Erythroblast (primary cell): ENCODE measurements at regions not wholly inside any gene's neighbourhood (a gene's known extent, or its start where the extent isn't known, plus 50 kb on each side); places are given as distances from the start of the nearest gene placed in this dataset.

Source experiments
- DNase-seq, 2 experiments: peaks; one replicate each; lab custom pipeline; 2025; lab: John Stamatoyannopoulos, UW
- GATA1 ChIP-seq: IDR thresholded peaks from 2 replicates; pipeline ENCODE4 v1.6.1; 2011; ENCODE audit warnings: low read depth, mild to moderate bottlenecking, control low read depth, low read length, moderate library complexity
- POLR2A ChIP-seq: IDR thresholded peaks from 2 replicates; pipeline ENCODE4 v1.6.1; 2011; ENCODE audit warnings: mild to moderate bottlenecking, low read length

DNA sequence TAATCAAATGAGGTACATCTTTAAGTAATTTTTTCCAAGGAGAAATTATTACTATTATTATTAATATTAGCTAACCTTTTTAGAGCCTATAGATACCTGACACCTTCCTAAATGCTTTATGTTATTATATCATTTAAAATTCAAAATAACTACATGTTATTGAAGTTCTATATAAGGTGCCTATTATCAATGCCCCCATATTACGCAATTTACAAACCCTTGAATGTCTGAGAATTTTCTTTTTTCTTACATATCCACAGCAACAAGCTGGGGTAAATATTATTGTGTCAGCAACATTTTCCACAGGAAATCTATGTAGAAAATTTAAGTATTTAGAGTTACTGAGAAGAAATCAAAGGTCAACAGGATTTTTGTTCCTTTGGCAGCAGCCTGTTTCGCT lies 327.3 kb downstream of the NXPE2 start:
- no peak for DNase-seq
- TF ChIP-seq GATA1 (no peak), POLR2A (no peak)

DNA sequence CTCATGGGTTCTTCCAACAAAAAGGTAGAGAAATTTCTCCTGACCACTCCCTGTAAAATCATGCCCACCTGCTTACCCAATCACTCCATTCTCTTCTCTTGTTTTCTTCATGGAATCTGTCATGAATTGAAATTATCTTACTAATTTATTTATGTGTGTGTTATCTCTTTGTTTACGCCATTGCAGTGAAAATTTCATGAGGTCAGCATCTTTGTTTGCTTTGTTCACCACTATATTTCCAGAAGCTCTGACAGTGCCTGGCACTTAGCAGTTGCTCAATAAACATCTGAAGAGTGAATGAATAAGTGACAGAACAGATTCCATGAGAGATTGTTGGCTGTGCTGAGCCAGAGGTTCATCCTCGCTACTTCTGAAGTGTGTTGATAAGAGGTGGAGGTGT lies 329.5 kb downstream of the NXPE2 start:
- no peak for DNase-seq
- no peak for TF ChIP-seq POLR2A
- TF ChIP-seq GATA1 = no peak

DNA sequence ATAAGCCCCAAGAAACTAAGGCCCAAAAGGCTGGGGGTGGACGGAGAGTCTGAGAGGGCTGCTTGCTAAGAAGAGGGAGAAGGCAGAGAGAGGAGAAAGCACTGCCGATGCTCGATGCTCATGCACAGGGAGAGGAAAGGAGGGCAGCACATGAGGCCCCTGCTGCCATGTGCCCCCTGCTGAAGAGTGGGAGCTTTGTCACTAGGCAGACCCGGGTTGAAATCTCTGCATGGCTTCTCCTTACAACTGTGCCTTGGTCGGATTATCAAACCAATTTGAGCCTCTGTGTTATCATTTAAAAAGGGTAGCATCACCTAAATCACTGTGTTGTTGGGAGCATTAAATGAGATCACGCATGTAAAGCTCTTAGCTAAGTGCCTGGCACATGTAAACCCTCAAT lies 330.5 kb downstream of the NXPE2 start:
- TF ChIP-seq POLR2A (no peak), GATA1 (no peak)
- DNase-seq = no peak

DNA sequence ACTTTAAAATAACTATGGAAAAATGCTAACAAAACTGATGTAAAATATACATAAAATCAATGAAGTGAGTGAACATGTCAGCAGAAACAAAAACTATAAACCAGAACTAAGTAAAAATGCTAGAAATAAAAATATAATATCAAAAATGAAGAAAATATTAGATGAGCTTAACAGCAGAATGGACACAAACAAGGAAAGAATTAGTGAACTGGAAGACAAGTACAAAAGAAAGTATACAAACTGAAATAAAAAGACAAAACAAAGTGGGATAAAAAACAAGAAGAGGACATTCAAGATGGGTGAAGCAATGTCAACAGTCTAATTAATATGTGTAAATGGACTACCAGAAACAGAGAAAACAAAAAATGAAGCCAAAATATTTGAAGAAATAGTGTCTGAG lies 339.2 kb downstream of the NXPE2 start:
- DNase-seq = no peak
- TF ChIP-seq POLR2A = no peak
- TF ChIP-seq GATA1 = no peak

DNA sequence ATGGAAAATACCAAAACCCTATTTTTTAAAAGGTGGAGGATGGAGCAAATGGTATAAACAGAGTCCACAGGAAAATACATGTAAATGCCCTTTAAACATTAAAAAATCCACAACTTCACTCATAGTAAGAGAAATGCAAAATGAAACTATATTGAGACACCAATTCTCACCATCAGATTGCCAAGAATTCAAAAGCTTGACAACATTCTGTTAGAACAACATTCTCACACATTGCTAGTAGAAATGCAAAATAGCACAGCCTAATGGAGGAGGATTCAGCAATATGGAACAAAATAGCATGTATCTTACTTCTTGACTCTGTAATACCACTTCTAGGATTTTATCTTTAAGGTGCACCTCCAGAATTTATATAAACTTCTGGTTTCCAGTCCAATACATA lies 351.8 kb downstream of the NXPE2 start:
- TF ChIP-seq GATA1 (no peak), POLR2A (no peak)
- no peak for DNase-seq

DNA sequence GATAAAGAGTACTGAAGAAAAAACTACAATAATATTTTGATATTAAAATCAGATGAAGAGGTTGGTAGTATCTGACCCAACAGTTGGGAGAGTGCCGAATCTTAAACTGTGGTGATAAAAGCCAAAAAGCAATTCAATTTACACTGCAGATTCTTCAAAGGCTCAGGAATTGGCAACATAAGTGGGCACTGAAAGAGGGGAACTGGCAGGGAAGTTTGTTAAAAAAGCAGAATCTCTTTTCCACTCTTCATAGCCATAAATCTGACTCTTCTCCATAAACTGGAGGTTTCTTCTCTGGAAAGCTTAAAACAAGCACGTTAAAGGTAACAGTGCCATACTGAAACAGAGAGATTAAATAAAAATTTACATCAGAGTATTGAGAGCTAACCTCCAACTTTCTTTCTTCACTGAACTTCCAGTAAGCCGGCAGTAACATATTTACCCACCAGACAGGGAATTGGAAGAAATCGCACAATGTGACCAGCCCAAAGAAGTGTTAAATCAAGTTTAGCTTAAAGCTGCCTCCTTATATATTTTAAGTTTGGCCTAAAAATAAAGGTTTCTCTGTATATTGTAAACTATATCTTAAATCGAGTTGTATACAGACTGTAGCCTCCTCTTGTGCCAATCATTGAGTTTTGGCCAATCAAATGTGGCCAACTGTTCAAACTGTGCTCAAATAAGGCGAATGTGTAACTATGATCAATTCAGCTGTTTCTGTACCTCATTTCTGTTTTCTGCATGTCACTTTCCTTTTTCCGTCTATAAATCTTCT lies 358.3 kb downstream of the NXPE2 start:
- no peak for DNase-seq
- TF ChIP-seq POLR2A (no peak), GATA1 (no peak)

DNA sequence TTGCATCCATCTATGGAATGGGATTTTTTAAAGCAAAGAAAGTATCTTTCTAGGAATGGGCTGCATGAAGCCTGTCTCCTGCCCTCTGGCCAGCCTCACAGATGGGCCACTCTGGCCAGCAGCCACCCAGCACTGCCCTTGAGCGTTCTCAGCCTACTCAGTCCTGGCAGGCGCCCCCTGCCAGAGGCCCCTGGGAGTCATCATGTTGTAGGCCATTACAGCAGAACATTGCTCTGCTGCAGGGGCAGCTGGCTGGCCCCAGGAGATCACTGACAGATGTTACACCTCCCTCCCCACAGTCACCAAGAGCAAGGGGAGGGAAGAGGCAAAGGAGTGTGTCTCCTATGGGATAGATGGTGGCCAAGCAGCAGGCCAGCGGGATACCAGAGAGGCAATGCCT lies 363.7 kb downstream of the NXPE2 start:
- no peak for DNase-seq
- TF ChIP-seq GATA1 = no peak
- no peak for TF ChIP-seq POLR2A

DNA sequence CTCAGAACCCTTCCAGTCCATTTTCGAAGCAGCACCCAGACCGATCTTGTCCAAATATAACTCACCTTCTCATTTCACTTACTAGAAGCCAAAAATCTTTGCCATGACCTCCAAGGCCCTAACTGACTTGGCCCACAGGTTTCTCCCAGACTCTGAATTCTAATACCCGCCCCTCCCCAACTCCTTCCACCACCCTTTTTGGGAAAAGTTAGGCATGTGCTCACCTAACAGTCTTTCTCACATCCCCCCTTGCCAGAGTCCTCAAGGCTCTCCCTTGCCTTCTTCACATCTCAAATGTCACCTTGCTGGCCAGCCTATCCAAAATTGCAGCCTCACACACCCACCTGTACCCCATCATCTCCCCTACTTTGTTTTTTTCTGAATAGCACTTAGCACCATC lies 369.3 kb downstream of the NXPE2 start:
- no peak for DNase-seq
- TF ChIP-seq GATA1 (no peak), POLR2A (no peak)

DNA sequence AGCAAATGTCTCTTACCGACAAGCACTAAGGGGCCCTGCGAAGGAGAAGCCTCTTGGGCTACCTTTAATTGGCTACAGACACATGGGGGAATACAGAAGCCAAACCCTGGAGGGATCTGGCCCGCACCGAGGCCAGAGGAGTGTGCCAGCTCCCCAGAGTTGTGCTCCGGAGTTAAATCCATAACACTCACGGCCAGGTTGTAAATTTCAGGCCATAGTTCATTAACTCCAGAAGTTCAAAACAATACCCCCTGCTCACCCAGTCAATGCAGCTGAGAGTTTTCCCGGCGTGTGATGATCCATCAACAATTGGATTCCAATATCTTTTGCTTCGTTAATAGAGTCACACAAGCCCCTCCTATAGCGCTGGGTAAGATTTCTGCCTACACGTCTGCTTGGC lies 371.5 kb downstream of the NXPE2 start:
- TF ChIP-seq GATA1 (no peak), POLR2A (no peak)
- DNase-seq = no peak

DNA sequence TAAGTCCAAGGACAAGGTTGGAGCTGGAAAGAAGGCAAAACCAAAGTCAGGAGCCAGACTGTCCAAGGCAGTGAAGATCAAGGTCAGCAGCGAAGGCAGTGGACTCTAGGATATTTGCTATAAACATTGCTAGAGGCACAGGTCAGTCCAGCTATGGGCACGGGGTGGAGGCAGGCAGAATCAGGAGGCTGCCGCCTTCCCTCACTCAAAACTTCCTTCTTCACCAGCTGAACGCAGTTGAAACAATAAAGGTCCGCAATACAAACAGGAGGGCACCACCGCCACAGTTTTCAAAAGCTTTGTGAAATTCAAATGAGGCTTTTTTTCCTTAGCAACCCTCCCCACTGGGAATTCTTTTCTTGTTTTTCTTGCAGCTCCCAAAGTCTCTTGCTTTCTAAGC lies 372.4 kb downstream of the NXPE2 start:
- no peak for DNase-seq
- no peak for TF ChIP-seq POLR2A
- TF ChIP-seq GATA1 = no peak

DNA sequence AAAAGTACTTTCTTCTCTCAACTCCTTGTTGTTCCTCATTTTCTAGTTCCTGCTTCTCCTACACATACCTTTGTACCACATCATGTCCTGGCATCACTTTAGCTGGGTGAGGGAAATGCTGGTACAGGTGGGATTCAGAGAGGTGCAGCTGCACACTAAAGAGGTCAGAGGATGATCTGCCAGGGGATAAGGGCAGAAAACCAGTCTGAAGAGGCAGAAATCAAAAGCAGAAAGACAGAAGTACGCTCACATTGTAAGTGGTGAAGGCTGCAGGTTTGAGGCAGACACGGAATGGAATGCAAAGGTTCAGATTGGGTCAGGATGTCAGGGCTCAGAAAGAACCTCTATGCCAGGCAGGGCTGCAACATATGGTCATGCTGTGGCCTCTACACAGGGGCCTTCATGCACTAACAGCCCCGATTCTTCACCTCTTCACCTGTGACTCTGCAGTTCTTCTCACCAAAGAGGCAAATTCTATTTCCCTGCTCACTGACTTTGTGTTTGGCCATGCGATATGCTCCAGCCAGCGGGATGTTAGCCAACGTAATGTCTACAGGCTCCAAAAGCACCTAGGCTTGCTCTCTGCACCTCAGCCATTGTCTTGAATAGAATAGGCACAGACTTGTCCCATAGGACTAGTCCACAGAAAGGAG lies 373.7 kb downstream of the NXPE2 start:
- no peak for DNase-seq
- TF ChIP-seq POLR2A (no peak), GATA1 (no peak)

DNA sequence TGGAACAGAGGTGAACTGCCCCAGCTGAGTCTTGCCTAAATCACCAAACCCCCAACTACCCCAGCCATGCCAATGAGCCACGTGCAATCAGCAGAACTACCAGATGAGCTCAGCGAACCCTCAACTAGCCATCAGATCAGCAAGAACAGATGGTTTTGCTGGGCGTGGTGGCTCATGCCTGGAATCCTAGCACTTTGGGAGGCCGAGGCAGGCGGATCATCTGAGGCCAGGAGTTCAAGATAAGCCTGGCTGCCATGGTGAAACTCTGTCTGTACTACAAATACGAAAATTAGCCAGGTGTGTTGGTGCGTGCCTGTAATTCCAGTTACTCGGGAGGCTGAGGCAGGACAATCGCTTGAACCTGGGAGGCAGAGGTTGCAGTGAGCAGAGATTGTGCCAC lies 374.3 kb downstream of the NXPE2 start:
- TF ChIP-seq POLR2A (no peak), GATA1 (no peak)
- no peak for DNase-seq

DNA sequence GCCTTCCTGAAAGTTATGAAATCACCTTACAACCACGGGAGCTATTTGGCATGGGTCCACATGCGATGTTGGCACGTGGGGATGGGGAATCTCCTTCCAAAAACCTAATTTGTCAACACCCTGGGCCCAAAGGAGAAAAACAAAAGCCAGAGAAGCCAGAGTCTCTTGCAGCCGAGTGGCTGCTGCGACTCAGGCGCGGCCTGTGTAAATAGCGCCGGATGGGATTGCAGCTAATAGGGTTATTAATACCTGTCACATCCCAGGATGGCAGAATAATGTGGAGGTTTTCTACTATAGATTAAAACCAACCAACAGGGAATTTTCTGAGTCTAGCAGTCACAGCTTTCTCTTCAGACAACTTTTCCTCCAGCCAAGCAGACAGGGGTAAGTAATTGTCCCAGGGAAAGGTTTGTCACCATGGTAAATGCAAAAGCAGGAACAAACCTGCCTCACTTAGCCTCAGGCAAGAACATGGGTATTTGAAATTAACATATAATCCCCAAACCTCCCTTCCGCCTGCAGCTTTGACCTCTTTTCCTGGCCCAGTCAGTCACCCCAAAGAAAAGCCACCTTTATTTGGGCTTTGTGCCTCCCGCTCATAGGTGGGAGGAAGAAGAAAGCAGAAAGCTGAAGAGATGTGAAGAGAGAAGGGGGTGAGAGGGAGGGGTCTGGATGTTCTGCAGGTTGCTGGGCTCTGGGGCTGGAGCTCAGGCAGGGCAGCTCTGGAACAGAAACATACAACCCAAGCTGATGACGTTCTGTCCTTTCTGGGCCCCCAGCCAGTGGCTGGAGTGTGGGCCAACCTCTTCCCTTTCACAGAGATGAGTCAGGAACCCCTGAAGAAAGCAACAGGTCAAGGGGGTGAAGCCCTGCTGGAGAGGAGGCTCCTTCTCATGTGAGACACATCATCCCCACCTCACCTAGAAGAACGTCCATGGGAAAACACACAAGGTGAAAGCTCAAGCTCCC lies 376.5 kb downstream of the NXPE2 start:
- no peak for DNase-seq
- TF ChIP-seq GATA1 = no peak
- TF ChIP-seq POLR2A = no peak

DNA sequence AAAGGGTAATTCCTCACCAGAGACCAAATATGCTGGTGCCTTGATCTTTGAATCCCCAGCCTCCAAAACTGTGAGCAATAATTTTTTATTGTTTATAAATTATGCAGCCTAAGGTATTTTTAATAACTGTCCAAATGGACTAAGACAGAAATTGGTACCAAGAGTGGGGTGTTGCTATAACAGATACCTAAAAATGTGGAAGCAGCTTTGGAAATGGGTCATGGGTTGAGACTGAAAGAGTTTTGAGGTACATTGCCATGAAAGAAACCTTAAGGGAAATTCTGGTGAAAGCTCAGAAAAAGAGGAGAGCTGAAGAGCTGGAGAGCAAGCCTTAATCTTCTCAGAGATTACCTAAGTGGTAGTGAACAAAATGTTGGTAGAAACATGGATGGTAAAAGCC lies 378.2 kb downstream of the NXPE2 start:
- DNase-seq = no peak
- no peak for TF ChIP-seq GATA1
- no peak for TF ChIP-seq POLR2A

DNA sequence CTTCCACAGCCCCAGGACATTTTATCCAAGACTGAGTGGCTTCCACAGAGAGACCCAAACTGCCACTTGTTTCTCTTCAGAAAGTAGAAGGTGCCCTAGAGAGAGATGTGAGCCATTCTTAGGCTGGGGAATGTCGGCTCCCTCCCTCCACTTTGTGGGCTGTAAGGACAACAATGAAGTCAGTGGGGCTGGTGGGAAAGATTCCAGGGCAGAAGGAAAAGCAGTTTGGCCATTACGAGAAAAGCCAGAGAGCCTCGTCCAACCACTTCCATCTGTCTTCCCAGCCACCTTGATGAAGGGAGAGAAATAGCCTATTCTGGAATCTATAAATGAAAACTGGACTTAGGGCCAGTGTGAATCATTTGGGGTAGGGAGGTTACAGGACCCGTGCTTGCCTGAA lies 382.5 kb downstream of the NXPE2 start:
- TF ChIP-seq POLR2A (no peak), GATA1 (no peak)
- DNase-seq = no peak
